ENCODE measurements at regions not wholly inside any gene's neighbourhood (a gene's known extent, or its start where the extent isn't known, plus 50 kb on each side); places are given as distances from the start of the nearest gene placed in this dataset.

DNA sequence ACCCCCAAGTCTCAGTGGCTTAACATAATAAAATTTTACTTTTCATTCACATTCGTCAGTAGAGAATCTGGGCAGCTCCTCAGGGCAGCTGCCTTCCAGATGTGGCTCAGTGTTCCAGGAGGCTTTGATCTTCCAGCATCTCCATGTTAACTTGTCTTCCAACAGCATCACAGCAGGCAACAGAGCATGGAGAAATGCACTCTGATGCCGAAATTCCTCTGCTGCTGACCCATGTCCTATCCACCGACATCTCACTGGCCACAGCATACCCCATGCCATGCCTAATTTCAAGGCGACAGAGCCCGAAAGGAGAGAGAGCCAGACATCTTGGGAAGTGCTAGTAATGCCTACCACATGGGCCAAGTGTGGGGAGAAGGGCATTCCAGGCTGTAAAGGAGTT is 64.9 kb upstream of the MEDAG start:
- no peak for TF ChIP-seq POLR2A (IDR thresholded peaks at IDR 0.05)
- TF ChIP-seq, protein P1, sequence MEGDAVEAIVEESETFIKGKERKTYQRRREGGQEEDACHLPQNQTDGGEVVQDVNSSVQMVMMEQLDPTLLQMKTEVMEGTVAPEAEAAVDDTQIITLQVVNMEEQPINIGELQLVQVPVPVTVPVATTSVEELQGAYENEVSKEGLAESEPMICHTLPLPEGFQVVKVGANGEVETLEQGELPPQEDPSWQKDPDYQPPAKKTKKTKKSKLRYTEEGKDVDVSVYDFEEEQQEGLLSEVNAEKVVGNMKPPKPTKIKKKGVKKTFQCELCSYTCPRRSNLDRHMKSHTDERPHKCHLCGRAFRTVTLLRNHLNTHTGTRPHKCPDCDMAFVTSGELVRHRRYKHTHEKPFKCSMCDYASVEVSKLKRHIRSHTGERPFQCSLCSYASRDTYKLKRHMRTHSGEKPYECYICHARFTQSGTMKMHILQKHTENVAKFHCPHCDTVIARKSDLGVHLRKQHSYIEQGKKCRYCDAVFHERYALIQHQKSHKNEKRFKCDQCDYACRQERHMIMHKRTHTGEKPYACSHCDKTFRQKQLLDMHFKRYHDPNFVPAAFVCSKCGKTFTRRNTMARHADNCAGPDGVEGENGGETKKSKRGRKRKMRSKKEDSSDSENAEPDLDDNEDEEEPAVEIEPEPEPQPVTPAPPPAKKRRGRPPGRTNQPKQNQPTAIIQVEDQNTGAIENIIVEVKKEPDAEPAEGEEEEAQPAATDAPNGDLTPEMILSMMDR (IDR thresholded peaks at IDR 0.05), result no peak
